BJ (cell line): ENCODE measurements at regions not wholly inside any gene's neighbourhood (a gene's known extent, or its start where the extent isn't known, plus 50 kb on each side); places are given as distances from the start of the nearest gene placed in this dataset.

Source experiments
- CTCF ChIA-PET: fragments of 350-600 bp; formaldehyde crosslinking; extraction: SDS; loops from one replicate; lab custom pipeline; 2021; ENCODE audit warnings: antibody characterized with exemption, inconsistent platforms; lab: Yijun Ruan, JAX
- POLR2A ChIA-PET: fragments of 300-600 bp; sonication (Branson Sonifier 250); formaldehyde crosslinking; extraction: SDS; loops from one replicate; lab custom pipeline; 2021; ENCODE audit warnings: antibody characterized with exemption; lab: Charles Lee
- DNase-seq: peaks from one replicate; pipeline ENCODE4 v3.0.0-alpha.2; 2011; ENCODE audit warnings: low read depth
- H3K27me3 ChIP-seq: 2 replicates; pipeline ENCODE4 v1.6.0; 2011; ENCODE audit warnings: low read length; ENCODE audit not compliant: control insufficient read depth, insufficient read depth
- H3K36me3 ChIP-seq: 2 replicates; pipeline ENCODE4 v1.5.1; 2011; ENCODE audit warnings: low read length; ENCODE audit not compliant: control insufficient read depth, insufficient read depth
- H3K4me3 ChIP-seq: 2 replicates; pipeline ENCODE4 v1.5.1; 2011; ENCODE audit warnings: low read depth, mild to moderate bottlenecking, control low read depth, low read length
- CTCF ChIP-seq: IDR thresholded peaks from 2 replicates; pipeline ENCODE4 v1.5.1; 2011; ENCODE audit warnings: low read depth, mild to moderate bottlenecking, control low read depth, inconsistent platforms, low read length, moderate library complexity; ENCODE audit not compliant: insufficient read depth

DNA sequence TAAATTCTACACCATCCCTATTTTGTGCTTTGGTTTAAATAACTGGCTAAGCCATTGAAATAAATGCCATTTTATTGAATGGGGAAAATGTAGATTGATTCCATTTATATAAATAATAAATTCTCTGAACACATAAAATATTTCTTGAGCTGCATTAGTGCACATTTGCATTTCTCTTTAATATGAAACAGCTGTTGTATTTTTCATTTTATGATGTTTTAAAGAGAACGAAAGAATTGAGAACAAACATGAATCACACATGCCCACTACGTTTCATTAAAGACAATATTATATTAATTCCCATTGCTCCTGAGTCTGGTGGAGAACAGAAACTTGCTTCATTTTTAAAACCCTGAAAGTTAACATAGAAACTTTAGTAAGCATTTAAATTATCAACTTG is 235.7 kb upstream of the CFAP20DC start:
- POLR2A ChIA-PET, result no interaction called here
- DNase-seq, result no peak
- CTCF ChIA-PET, result interaction anchor here (0.5 to 1.2 kb wide), 2 partner anchors 10 to 87 kb away, joined by 3 read pairs; no protein-coding TSS in a partner anchor
- no peaks in the 10 kb centered on the region for H3K36me3 ChIP-seq
- no peak overlapping the region for H3K4me3 ChIP-seq
- no peaks in the 10 kb centered on the region for H3K27me3 ChIP-seq
- no peak for TF ChIP-seq CTCF

DNA sequence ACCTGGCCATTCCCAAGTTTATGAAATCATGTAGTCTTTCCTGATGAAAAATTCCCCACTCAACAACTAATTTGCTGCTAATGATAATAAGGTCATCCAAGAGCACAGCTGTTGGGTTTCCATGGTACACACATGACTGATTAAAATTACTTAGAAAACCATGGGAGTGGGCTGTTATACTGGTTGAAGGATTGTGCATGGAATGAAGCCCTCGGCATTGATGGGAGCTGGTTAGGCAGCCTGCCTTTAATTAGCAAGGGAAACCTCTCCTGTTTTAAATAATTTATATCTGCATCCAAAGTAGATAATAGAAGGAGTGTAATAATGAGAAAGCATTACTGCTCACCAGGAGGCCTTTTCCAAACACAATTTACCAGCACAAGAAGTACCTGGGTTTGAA is 235.1 kb upstream of the CFAP20DC start:
- ChIA-PET CTCF (interaction anchor here (1.2 kb wide), 1 partner anchor 11 kb away, joined by 3 read pairs; no protein-coding TSS in a partner anchor), POLR2A (no interaction called here)
- H3K36me3 ChIP-seq, result no peaks in the 10 kb centered on the region
- TF ChIP-seq CTCF, result no peak
- no peak for DNase-seq
- no peak overlapping the region for H3K4me3 ChIP-seq
- H3K27me3 ChIP-seq, result no peaks in the 10 kb centered on the region

DNA sequence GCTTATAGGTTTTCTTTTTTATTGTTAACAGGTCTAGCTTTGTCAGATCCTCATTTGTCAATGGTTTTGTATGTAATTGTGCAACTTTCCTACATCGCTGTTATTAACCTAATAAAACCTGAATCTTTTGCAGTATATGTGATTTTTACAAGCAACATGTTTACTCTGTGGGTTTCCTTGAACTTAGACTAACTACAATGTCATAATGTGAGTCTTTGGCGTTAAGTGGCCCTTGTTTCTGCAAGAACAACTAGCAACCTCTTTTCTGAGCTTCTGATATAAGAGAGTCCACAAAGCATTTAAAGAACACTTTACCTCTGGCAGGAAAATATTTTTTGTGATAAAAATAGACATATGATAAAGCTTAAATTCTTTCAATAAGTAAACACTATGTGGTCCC is 230.3 kb upstream of the CFAP20DC start:
- POLR2A ChIA-PET, result no interaction called here
- H3K4me3 ChIP-seq, result no peak overlapping the region
- DNase-seq, result no peak
- H3K36me3 ChIP-seq, result no peaks in the 10 kb centered on the region
- CTCF ChIA-PET, result interaction anchor here (1.1 kb wide), 1 partner anchor 10 kb away, joined by 3 read pairs; no protein-coding TSS in a partner anchor
- TF ChIP-seq CTCF, result no peak
- no peaks in the 10 kb centered on the region for H3K27me3 ChIP-seq

- DNase-seq, result no peak
- POLR2A ChIA-PET, result no interaction called here
- Histone ChIP-seq H3K27me3 (no peaks in the 10 kb centered on the region), H3K36me3 (no peaks in the 10 kb centered on the region), H3K4me3 (no peak overlapping the region)
- TF ChIP-seq CTCF, result no peak
- CTCF ChIA-PET, result no interaction called here
Observed at GRCh38 chr3:59277816-59278215, 228.0 kb upstream of the CFAP20DC start.

DNA sequence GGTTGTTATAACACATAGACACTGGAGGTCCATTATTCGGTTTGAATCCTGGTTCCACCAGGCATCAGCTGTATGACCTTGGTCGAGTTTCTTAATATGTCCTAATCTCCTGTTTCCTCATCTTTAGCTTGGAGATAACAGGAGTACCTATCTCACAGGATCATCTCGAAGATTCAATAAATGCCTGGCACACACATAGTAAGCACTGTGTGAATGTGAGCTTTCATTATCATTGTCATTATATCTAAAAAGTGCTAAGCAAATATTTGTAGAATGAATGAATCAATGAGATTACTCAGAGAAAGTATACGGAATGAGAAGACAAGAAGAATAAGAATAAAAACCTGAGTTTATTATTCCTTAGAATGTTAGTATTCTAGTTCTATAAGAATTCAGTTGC is 227.4 kb upstream of the CFAP20DC start:
- Histone ChIP-seq H3K4me3 (no peak overlapping the region), H3K36me3 (no peaks in the 10 kb centered on the region), H3K27me3 (no peaks in the 10 kb centered on the region)
- no peak for TF ChIP-seq CTCF
- ChIA-PET POLR2A (no interaction called here), CTCF (interaction anchor here (0.6 kb wide), 1 partner anchor 448 kb away, joined by 3 read pairs; no protein-coding TSS in a partner anchor)
- no peak for DNase-seq
